HG03571 (cell line): ENCODE measurements at regions not wholly inside any gene's neighbourhood (a gene's known extent, or its start where the extent isn't known, plus 50 kb on each side); places are given as distances from the start of the nearest gene placed in this dataset.

Source experiments
- ATAC-seq: cut with Tn5 transposase; IDR thresholded peaks from one replicate; pipeline ENCODE4 v1.9.1; 2021; ENCODE audit not compliant: unreplicated experiment

- no peak for ATAC-seq
Observed at GRCh38 chr11:92644595-92645445, 324.6 kb upstream of the MTNR1B start.

GRCh38 chr11:92651159-92651558 is 318.3 kb upstream of the MTNR1B start:
- ATAC-seq, result no peak

- ATAC-seq, result no peak
Observed at GRCh38 chr11:92653454-92653853, 316.0 kb upstream of the MTNR1B start.

- ATAC-seq, result no peak
Observed at GRCh38 chr11:92656783-92657182, 312.7 kb upstream of the MTNR1B start.

- ATAC-seq, result no peak
Observed at GRCh38 chr11:92657226-92657625, 312.2 kb upstream of the MTNR1B start.

- no peak for ATAC-seq
Observed at GRCh38 chr11:92658733-92659132, 310.7 kb upstream of the MTNR1B start.

GRCh38 chr11:92659793-92660192 is 309.7 kb upstream of the MTNR1B start:
- ATAC-seq, result no peak

GRCh38 chr11:92662601-92663360 is 306.7 kb upstream of the MTNR1B start:
- no peak for ATAC-seq

GRCh38 chr11:92663539-92663938 is 305.9 kb upstream of the MTNR1B start:
- ATAC-seq, result no peak

GRCh38 chr11:92667486-92668152 is 301.8 kb upstream of the MTNR1B start:
- no peak for ATAC-seq

- no peak for ATAC-seq
Observed at GRCh38 chr11:92670308-92670890, 299.1 kb upstream of the MTNR1B start.

GRCh38 chr11:92671081-92671480 is 298.4 kb upstream of the MTNR1B start:
- ATAC-seq, result no peak

- no peak for ATAC-seq
Observed at GRCh38 chr11:92675303-92675702, 294.1 kb upstream of the MTNR1B start.

GRCh38 chr11:92675810-92676209 is 293.6 kb upstream of the MTNR1B start:
- no peak for ATAC-seq

GRCh38 chr11:92678008-92678611 is 291.3 kb upstream of the MTNR1B start:
- ATAC-seq, result no peak

- ATAC-seq, result no peak
Observed at GRCh38 chr11:92681586-92681985, 287.9 kb upstream of the MTNR1B start.

GRCh38 chr11:92682136-92682535 is 287.3 kb upstream of the MTNR1B start:
- ATAC-seq, result no peak

GRCh38 chr11:92682952-92683351 is 286.5 kb upstream of the MTNR1B start:
- no peak for ATAC-seq

GRCh38 chr11:92685049-92685448 is 284.4 kb upstream of the MTNR1B start:
- ATAC-seq, result no peak

GRCh38 chr11:92687724-92688123 is 281.7 kb upstream of the MTNR1B start:
- ATAC-seq, result no peak

GRCh38 chr11:92688416-92688815 is 281.0 kb upstream of the MTNR1B start:
- no peak for ATAC-seq
